SW480 (cell line): ENCODE measurements at regions not wholly inside any gene's neighbourhood (a gene's known extent, or its start where the extent isn't known, plus 50 kb on each side); places are given as distances from the start of the nearest gene placed in this dataset.
"Not testable (repeated sequence)": the region's sequence is repeated elsewhere in the genome, so short reads cannot be mapped to it uniquely, and the experiment has no call there.

Experiments
- DNase-seq: peaks from one replicate; pipeline ENCODE4 v3.0.0-alpha.2; 2016; ENCODE audit warnings: low spot score

- DNase-seq, result not testable (repeated sequence)
Measured at GRCh38 chr1:228611707-228612106, 123.6 kb upstream of the RHOU start.

GRCh38 chr1:228622002-228622716 lies 113.1 kb upstream of the RHOU start:
- DNase-seq, result not testable (repeated sequence)

GRCh38 chr1:228626481-228626880 lies 108.8 kb upstream of the RHOU start:
- not testable (repeated sequence) for DNase-seq

GRCh38 chr1:228632858-228633257 lies 102.4 kb upstream of the RHOU start:
- DNase-seq, result not testable (repeated sequence)

- DNase-seq, result peak; percentile 21
Measured at GRCh38 chr1:228635304-228635703, 100.0 kb upstream of the RHOU start.

GRCh38 chr1:228637529-228637928 lies 97.8 kb upstream of the RHOU start:
- DNase-seq, result not testable (repeated sequence)

- peak; percentile 77 for DNase-seq
Measured at GRCh38 chr1:228646717-228647522, 88.4 kb upstream of the RHOU start.

GRCh38 chr1:228647523-228648444 lies 87.5 kb upstream of the RHOU start:
- peak; percentile 90 for DNase-seq

GRCh38 chr1:228648647-228649383 lies 86.5 kb upstream of the RHOU start:
- peak; percentile 18 for DNase-seq

GRCh38 chr1:228650141-228650540 lies 85.1 kb upstream of the RHOU start:
- DNase-seq, result no peak

- DNase-seq, result no peak
Measured at GRCh38 chr1:228650946-228651345, 84.3 kb upstream of the RHOU start.

- no peak for DNase-seq
Measured at GRCh38 chr1:228652116-228652515, 83.2 kb upstream of the RHOU start.

GRCh38 chr1:228653057-228653456 lies 82.2 kb upstream of the RHOU start:
- not testable (repeated sequence) for DNase-seq

- DNase-seq, result no peak
Measured at GRCh38 chr1:228653748-228654147, 81.5 kb upstream of the RHOU start.

GRCh38 chr1:228655796-228656394 lies 79.4 kb upstream of the RHOU start:
- DNase-seq, result no peak

- DNase-seq, result not testable (repeated sequence)
Measured at GRCh38 chr1:228662007-228662689, 73.1 kb upstream of the RHOU start.

- peak; percentile 60 for DNase-seq
Measured at GRCh38 chr1:228664399-228664914, 70.8 kb upstream of the RHOU start.

- DNase-seq, result no peak
Measured at GRCh38 chr1:228666686-228667623, 68.3 kb upstream of the RHOU start.
